ENCODE measurements at regions not wholly inside any gene's neighbourhood (a gene's known extent, or its start where the extent isn't known, plus 50 kb on each side); places are given as distances from the start of the nearest gene placed in this dataset.

GRCh38 chr18:29157905-29158304, 981.0 kb upstream of the CDH2 start:
- no peak overlapping the region for H3K4me3 ChIP-seq
- H3K27ac ChIP-seq: no peak overlapping the region
- no peak for TF ChIP-seq Cebpa-rat (IDR thresholded peaks at IDR 0.05)
- no peak overlapping the region for H3K9ac ChIP-seq
- no peaks in the 10 kb centered on the region for H4K20me1 ChIP-seq
- no peak overlapping the region for H3K4me2 ChIP-seq
- no peaks in the 10 kb centered on the region for H3K27me3 ChIP-seq
- H3K4me1 ChIP-seq: no peaks in the 10 kb centered on the region
- no peaks in the 10 kb centered on the region for H3K9me3 ChIP-seq
- no peaks in the 10 kb centered on the region for H3K36me3 ChIP-seq

DNA sequence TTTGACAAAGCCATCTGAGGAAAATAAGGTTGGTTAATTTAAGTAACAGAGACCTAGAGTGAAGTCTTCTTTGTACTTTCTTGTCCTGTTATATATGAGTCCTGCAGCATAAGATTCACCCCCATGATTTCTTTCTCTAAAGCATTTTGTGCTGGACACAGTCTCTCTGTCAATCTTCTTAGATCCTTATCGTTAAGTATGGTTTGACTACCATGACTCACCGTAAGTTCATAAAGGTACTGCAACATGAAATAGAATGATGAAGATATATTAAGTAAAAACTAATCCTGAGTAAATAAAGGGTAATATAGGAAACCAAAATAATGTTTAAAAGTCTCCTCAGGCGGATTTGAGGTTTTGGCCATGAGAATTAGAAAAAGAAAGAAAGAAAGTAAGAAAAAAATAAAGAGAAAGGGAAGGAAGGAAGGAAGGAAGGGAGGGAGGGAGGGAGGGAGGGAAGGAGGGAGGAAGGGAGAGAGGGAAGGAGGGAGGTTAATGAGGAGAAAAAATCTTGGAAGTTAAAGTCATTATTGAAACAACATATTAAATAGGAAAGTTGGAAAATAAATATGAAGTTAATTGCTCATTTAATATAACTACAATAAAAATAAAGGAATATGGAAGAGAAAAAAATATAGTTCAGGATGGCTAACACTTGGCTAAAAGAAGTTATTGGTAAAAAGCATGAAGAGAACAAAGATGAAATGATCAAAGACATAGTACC, 980.3 kb upstream of the CDH2 start:
- H3K27ac ChIP-seq: no peak overlapping the region
- H3K9ac ChIP-seq: no peak overlapping the region
- no peak for TF ChIP-seq Cebpa-rat (IDR thresholded peaks at IDR 0.05)
- H3K36me3 ChIP-seq: no peaks in the 10 kb centered on the region
- no peak overlapping the region for H3K4me2 ChIP-seq
- no peak overlapping the region for H3K4me3 ChIP-seq
- no peaks in the 10 kb centered on the region for H4K20me1 ChIP-seq
- H3K4me1 ChIP-seq: no peaks in the 10 kb centered on the region
- H3K27me3 ChIP-seq: no peaks in the 10 kb centered on the region
- no peaks in the 10 kb centered on the region for H3K9me3 ChIP-seq

GRCh38 chr18:29156531-29156930, 979.6 kb upstream of the CDH2 start:
- Histone ChIP-seq H3K9me3 (no peaks in the 10 kb centered on the region), H3K4me1 (no peaks in the 10 kb centered on the region), H3K27me3 (no peaks in the 10 kb centered on the region), H3K27ac (no peak overlapping the region), H3K4me2 (no peak overlapping the region), H3K36me3 (no peaks in the 10 kb centered on the region), H3K4me3 (no peak overlapping the region), H3K9ac (no peak overlapping the region), H4K20me1 (no peaks in the 10 kb centered on the region)
- TF ChIP-seq Cebpa-rat (IDR thresholded peaks at IDR 0.05): no peak

- TF ChIP-seq Cebpa-rat (IDR thresholded peaks at IDR 0.05): no peak
- Histone ChIP-seq H4K20me1 (no peaks in the 10 kb centered on the region), H3K4me3 (no peak overlapping the region), H3K36me3 (no peaks in the 10 kb centered on the region), H3K27me3 (no peaks in the 10 kb centered on the region), H3K4me2 (no peak overlapping the region), H3K27ac (no peak overlapping the region), H3K9me3 (no peaks in the 10 kb centered on the region), H3K4me1 (no peaks in the 10 kb centered on the region), H3K9ac (no peak overlapping the region)
These were observed 978.1 kb upstream of the CDH2 start for GRCh38 chr18:29154758-29155725.

DNA sequence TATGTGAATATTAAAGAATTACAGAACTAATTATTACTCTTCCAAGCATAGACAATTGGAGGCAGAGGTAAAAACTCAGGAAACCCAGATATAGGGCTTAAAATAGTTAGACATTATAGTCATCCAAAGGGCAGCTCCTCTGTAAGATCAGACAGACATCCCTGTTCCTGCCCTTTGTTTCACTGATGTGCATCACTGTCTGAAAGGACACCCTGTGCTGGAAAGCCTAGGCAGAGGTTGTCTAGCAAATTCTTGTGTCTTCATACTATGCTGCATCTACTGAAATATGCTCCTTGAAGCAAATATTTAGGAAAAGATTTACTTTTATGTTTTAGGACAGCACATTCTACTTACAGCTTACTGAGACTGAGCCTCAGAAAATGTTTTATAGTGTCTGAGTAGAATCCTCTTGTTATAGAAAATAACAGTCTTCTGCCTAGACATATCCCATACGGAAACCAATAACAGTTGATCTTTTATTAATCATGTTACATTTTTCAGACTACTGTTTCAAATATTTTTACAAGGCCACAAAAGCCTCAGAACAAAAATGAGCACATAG, 977.3 kb upstream of the CDH2 start:
- no peak overlapping the region for H3K27ac ChIP-seq
- no peaks in the 10 kb centered on the region for H3K36me3 ChIP-seq
- H3K9ac ChIP-seq: no peak overlapping the region
- H4K20me1 ChIP-seq: no peaks in the 10 kb centered on the region
- no peak overlapping the region for H3K4me2 ChIP-seq
- no peaks in the 10 kb centered on the region for H3K4me1 ChIP-seq
- H3K27me3 ChIP-seq: no peaks in the 10 kb centered on the region
- no peaks in the 10 kb centered on the region for H3K9me3 ChIP-seq
- TF ChIP-seq Cebpa-rat (IDR thresholded peaks at IDR 0.05): no peak
- H3K4me3 ChIP-seq: no peak overlapping the region

GRCh38 chr18:29153091-29153490, 976.2 kb upstream of the CDH2 start:
- Histone ChIP-seq H3K4me3 (no peak overlapping the region), H3K27ac (no peak overlapping the region), H3K36me3 (no peaks in the 10 kb centered on the region), H3K9ac (no peak overlapping the region), H3K4me1 (no peaks in the 10 kb centered on the region), H3K4me2 (no peak overlapping the region), H3K9me3 (no peaks in the 10 kb centered on the region), H3K27me3 (no peaks in the 10 kb centered on the region), H4K20me1 (no peaks in the 10 kb centered on the region)
- no peak for TF ChIP-seq Cebpa-rat (IDR thresholded peaks at IDR 0.05)

- Histone ChIP-seq H3K36me3 (no peaks in the 10 kb centered on the region), H3K4me1 (no peaks in the 10 kb centered on the region), H3K27ac (no peak overlapping the region), H3K9ac (no peak overlapping the region), H3K4me2 (no peak overlapping the region), H3K27me3 (no peaks in the 10 kb centered on the region), H4K20me1 (no peaks in the 10 kb centered on the region), H3K9me3 (no peaks in the 10 kb centered on the region), H3K4me3 (no peak overlapping the region)
- no peak for TF ChIP-seq Cebpa-rat (IDR thresholded peaks at IDR 0.05)
These were observed 971.0 kb upstream of the CDH2 start for GRCh38 chr18:29147944-29148343.

DNA sequence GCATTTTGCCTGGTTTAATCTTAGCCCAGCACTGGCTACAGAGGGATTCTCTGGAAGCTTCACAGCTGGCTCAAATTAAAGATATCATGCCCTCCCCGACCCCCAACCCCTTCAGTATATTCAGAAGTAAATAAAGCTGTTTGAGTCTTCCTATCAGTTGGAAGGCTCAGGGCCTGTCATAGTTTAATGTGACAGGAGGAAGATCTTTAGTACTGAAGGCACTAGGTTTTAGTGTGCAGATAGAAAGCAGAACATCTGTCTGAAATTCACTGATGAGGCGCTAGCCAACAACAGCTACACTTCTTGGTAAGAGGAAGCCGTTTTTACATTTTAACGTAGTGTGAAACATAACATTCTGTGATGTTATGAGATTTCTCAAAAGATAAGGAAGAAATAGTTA, 969.1 kb upstream of the CDH2 start:
- no peak overlapping the region for H3K4me3 ChIP-seq
- no peak overlapping the region for H3K9ac ChIP-seq
- H3K27ac ChIP-seq: no peak overlapping the region

DNA sequence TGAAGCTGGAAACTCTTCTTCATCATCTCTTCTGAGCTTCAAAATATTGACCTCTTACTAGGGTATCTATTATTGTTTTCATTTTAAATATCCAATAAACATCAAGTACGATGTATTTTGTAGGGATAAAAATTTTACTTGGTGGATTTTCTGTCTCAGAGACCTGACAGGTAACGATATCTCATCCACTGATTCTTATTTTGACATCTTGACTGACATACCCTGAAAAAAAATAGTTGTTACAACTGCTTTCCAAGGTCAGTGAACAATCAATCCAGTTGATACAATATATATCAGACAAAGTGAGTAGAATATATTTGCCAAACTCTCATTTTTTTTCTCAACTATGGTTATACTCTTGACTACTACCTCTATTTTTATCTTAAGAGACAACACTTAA, 963.7 kb upstream of the CDH2 start:
- Histone ChIP-seq H3K27ac (no peak overlapping the region), H3K36me3 (no peaks in the 10 kb centered on the region), H3K4me3 (no peak overlapping the region), H3K4me1 (no peaks in the 10 kb centered on the region), H3K9me3 (no peaks in the 10 kb centered on the region), H3K27me3 (no peaks in the 10 kb centered on the region), H3K4me2 (no peak overlapping the region), H4K20me1 (no peaks in the 10 kb centered on the region), H3K9ac (no peak overlapping the region)
- TF ChIP-seq Cebpa-rat (IDR thresholded peaks at IDR 0.05): no peak

More for the DNA sequence above, 969.1 kb upstream of the CDH2 start:
- Histone ChIP-seq H3K9me3 (no peaks in the 10 kb centered on the region), H4K20me1 (no peaks in the 10 kb centered on the region), H3K27me3 (no peaks in the 10 kb centered on the region), H3K4me2 (no peak overlapping the region), H3K36me3 (no peaks in the 10 kb centered on the region), H3K4me1 (no peaks in the 10 kb centered on the region)
- no peak for TF ChIP-seq Cebpa-rat (IDR thresholded peaks at IDR 0.05)
